ENCODE measurements at regions not wholly inside any gene's neighbourhood (a gene's known extent, or its start where the extent isn't known, plus 50 kb on each side); places are given as distances from the start of the nearest gene placed in this dataset.
"Not testable (repeated sequence)": the region's sequence is repeated elsewhere in the genome, so short reads cannot be mapped to it uniquely, and the experiment has no call there.

GRCh38 chr1:212495766-212496494 lies 63.2 kb downstream of the NENF start:
- no peak for DNase-seq

- DNase-seq = no peak
These were observed 64.0 kb downstream of the NENF start for GRCh38 chr1:212496682-212497081.

- no peak for DNase-seq
These were observed 64.8 kb downstream of the NENF start for GRCh38 chr1:212497553-212497952.

GRCh38 chr1:212498283-212499040 lies 65.7 kb downstream of the NENF start:
- DNase-seq = peak; percentile 94

- no peak for DNase-seq
These were observed 67.6 kb downstream of the NENF start for GRCh38 chr1:212500351-212500750.

GRCh38 chr1:212500983-212501382 lies 68.3 kb downstream of the NENF start:
- no peak for DNase-seq

GRCh38 chr1:212503714-212504113 lies 71.0 kb downstream of the NENF start:
- DNase-seq = no peak

GRCh38 chr1:212504171-212504803 lies 71.6 kb downstream of the NENF start:
- no peak for DNase-seq

GRCh38 chr1:212506666-212507065 lies 73.9 kb downstream of the NENF start:
- DNase-seq = no peak

- DNase-seq = no peak
These were observed 74.6 kb downstream of the NENF start for GRCh38 chr1:212507369-212507768.

GRCh38 chr1:212512816-212513559 lies 80.3 kb downstream of the NENF start:
- peak; percentile 95 for DNase-seq

GRCh38 chr1:212513586-212513985 lies 80.9 kb downstream of the NENF start:
- peak; percentile 82 for DNase-seq

- DNase-seq = peak; percentile 97
These were observed 81.4 kb downstream of the NENF start for GRCh38 chr1:212514056-212514614.

GRCh38 chr1:212514782-212515181 lies 82.1 kb downstream of the NENF start:
- no peak for DNase-seq

- DNase-seq = peak; percentile 97
These were observed 82.6 kb downstream of the NENF start for GRCh38 chr1:212515329-212515760.

- DNase-seq = not testable (repeated sequence)
These were observed 83.3 kb downstream of the NENF start for GRCh38 chr1:212516012-212516411.

- DNase-seq = no peak
These were observed 85.7 kb downstream of the NENF start for GRCh38 chr1:212518188-212519054.

GRCh38 chr1:212519131-212519530 lies 86.4 kb downstream of the NENF start:
- DNase-seq = no peak

GRCh38 chr1:212520299-212520698 lies 87.6 kb downstream of the NENF start:
- peak; percentile 63 for DNase-seq

GRCh38 chr1:212520746-212521145 lies 87.8 kb upstream of the ATF3 start:
- DNase-seq = peak; percentile 39

- DNase-seq = no peak
These were observed 83.0 kb upstream of the ATF3 start for GRCh38 chr1:212525479-212526110.

Measured in NCI-H69 (cell line).